HG02981 (cell line): ENCODE measurements at regions not wholly inside any gene's neighbourhood (a gene's known extent, or its start where the extent isn't known, plus 50 kb on each side); places are given as distances from the start of the nearest gene placed in this dataset.

Experiments used
- ATAC-seq: cut with Tn5 transposase; IDR thresholded peaks from one replicate; pipeline ENCODE4 v1.9.1; 2021; ENCODE audit warnings: mild to moderate bottlenecking, moderate library complexity; ENCODE audit not compliant: unreplicated experiment

DNA sequence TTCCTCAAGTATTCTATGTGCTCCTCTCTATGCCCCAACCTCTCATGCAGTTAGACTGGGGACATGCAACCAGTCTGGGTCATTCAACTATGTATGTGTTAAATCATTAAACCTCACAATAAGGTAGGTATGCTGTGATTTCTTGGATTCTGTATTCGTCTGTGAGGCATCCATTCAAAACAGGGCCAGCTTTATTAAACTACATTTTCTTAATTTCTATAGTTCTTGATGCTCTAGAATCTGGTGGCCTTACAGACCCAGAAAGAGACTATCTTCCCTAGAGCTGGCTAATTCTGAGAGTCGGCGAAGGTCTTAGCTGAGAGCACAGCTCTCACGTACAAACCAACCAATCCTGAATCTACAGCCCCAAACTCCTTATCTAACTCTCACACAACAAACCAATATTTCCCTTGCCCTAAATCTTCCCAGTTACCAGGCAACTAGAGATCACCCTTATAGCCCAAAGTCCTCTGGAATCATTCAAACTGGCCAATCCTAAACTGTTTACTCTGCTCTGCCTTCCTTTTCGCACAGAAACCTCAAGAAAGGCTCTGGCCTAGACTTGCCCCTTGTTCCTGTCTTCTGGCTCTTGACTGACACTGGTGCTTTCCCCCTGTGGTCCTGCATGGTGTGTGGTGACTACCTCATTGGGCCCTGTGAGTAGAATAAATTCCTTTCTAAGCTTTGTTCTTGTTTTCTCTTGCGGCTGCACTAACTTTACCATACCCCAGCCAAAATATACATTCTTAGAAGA lies 203.5 kb upstream of the TET2 start:
- ATAC-seq: peak; percentile 76

- no peak for ATAC-seq
These were observed 202.1 kb upstream of the TET2 start for GRCh38 chr4:104944596-104944995.

- peak; percentile 39 for ATAC-seq
These were observed 182.1 kb upstream of the TET2 start for GRCh38 chr4:104964410-104965175.

- ATAC-seq: peak; percentile 99
These were observed 180.2 kb upstream of the TET2 start for GRCh38 chr4:104966349-104967033.

DNA sequence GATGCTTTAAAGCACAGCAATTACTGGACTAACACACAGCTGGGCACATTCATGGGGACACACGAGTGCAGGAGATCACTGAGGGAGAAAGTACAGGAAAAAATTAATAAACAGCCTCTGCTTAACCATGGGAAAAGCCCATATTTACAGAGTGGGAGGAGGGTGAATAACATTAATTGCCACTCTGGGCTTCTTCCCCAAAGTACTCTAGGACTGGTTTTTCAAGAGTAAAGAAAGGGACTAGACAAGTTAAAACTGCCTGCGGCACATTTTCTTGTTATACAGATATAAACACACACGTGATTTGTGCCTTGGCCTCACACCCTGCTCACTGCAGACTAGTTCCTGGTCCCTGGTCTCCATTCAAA lies 179.7 kb upstream of the TET2 start:
- peak; percentile 11 for ATAC-seq

DNA sequence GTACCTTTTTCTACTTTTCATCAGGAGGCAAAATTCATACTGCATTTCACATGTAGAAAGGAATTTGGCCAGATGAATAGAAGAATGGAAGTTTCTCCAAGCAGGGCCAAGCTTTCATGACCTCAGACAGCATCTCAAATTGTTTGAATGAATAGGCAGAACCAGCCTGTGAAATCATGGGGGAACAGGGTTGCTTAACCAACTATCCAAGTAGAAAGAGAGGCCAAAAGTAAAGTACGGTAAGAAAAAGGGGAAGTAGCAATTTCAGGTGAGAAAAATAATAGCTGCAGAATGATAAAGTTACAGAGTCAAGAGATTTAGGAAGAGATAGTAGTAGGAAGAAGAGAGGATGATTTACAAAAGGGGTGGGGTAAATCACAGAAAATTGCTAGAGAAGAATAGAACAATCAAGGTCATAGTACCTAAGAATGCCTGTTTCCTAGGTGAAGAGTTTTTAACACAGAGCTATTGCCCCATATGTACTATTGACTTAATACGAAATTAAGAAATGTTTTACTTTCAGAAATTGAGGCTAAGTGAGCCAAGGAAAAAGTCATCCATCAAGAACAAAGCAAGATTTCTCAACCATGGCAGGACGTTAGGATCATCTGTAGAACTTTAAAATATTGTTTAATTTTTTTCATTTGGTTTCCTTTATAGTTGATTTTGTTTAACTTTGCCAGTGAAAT lies 177.1 kb upstream of the TET2 start:
- no peak for ATAC-seq

DNA sequence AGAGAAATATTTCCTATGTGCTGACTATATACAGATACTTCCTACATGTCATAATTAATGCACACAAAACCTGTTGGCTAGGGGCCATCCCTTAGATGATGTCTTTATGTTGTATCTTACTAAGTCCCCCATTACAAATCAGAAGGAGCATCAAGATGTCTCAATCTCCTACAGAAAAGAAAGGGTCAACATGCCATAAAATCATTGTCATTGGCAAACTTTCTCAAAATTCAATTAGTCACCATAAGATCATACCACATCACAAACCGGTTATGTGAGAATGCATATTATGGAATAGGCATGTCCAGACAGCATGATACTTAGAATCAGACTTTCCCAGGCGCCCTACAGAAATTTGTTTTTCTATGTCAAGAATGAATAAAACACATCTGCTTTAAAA lies 175.2 kb upstream of the TET2 start:
- no peak for ATAC-seq

DNA sequence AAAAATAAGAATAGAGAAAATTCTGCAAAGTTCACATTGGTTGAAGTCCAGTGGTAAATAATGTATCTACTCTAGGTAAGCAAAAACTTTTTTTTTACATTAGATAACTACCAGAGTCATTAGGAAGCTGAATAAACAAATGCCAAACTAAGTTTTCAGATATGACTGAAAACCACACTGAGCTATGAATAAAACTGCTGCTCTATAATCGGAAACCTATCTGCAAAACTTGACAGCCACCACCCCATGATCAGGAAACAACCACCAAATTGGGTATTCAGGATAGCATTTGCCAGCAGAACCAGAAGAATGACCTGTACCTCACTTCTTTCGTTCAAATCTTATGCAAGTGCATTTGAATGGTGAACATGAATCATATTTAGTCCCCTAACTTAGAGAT lies 173.0 kb upstream of the TET2 start:
- peak; percentile 37 for ATAC-seq

DNA sequence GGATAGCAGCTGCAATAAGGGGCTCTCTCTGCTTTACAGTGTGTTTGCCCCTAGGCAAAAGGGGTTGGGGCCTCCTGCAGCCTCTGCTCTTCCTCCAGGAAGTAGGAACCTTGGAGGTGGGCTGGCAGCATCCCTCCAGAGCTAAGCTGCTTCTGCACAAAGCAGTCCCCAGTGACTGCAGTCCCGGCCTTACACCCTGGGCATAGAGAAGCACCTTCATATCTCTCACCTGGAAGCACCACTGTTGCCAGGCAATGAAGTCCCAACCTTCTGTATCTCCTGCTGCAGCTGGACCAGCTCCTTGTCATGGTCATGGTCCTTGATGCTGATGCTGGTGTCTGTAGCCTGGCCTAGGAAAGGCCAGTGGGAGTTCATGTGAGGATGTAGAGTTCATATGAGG lies 171.1 kb upstream of the TET2 start:
- ATAC-seq: no peak

GRCh38 chr4:104976262-104976661 lies 170.4 kb upstream of the TET2 start:
- no peak for ATAC-seq

DNA sequence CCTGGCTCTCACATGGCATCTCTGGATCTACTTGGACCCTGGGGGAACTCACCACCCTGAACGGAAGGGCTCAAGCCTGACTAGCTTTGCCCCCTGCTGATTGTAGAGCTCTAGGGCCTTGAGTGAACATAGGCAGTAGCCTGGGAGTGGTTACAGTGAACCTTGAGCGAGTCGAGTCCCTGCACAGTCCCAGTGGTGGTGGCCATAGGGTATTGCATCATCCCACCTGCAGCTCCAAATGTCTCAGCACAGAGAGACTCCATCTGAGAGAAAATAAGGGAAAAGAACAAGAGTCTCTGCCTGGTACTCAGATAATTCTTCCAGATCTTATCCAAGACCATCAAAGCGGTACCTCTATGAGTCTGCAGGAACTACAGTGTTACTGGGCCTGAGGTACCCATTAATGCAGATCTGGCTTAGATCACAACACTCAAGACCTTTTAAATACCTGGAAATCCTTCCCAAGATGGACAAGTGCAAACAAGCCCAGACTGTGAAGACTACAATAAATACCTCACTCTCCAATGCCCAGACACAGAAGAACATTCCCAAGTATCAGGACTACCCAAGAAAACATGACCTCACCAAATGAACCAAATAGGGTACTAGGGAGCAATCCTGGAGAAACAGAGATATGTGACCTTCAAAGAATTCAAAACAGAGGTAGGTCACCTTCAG lies 167.5 kb upstream of the TET2 start:
- no peak for ATAC-seq

GRCh38 chr4:104983615-104984179 lies 163.0 kb upstream of the TET2 start:
- no peak for ATAC-seq

GRCh38 chr4:104986306-104986705 lies 160.4 kb upstream of the TET2 start:
- ATAC-seq: no peak

- ATAC-seq: no peak
These were observed 157.3 kb upstream of the TET2 start for GRCh38 chr4:104989371-104989770.

DNA sequence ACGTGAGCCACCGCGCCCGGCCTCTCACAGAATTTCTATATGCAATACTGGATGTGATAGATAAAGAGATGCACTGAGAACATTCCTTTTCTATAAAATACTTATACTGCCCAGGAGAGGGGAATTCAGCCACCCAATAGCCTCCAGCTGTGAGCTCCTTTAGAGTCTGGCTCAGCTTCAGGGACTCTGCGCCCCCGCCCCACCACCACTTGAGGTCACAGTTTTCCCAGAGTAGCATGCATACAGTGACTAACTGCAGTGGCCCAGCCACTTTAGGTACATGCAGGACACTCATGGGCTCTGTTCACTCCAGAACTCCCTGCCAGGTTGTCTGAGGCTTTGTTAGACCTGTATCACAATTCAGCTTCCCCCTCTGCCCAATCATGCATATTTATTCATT lies 144.4 kb upstream of the TET2 start:
- no peak for ATAC-seq

GRCh38 chr4:105014234-105014633 lies 132.4 kb upstream of the TET2 start:
- ATAC-seq: no peak

DNA sequence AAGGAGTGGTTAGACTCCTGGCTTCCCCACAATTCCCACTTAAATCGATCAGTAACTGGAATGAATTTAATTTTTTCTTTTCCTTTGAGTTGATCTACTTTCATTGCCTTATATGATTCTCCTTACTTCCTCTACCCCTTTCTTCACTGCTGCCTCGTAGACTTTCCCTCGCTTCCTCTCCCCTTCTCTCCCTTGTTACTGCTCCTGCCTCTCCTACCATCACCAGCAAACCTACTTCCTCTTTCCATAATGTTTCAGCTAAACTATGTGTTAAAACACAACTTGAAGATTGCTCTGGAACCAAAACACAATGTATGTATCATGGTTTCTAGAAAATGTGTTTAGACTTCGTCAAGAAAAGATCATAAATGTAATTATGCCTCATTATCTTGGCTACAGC lies 132.0 kb upstream of the TET2 start:
- ATAC-seq: no peak

DNA sequence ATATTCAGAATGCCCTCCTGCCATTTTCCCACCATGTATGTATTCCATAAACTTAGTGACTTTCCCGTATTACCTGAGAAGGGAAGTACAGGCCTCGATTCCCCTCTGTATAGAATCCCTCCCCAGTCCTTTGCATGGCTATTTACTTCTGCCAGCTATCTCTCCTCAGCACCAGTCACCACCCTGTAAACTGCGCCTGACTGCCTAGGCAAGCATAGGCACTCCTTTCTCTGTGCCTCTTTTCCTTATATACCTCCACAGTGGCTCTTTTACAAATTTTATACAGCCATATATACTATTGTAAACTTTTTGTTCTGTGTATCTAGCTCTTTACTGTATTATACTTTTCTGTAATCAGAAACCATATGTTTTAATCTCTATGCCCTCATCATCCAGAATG lies 130.9 kb upstream of the TET2 start:
- ATAC-seq: no peak

DNA sequence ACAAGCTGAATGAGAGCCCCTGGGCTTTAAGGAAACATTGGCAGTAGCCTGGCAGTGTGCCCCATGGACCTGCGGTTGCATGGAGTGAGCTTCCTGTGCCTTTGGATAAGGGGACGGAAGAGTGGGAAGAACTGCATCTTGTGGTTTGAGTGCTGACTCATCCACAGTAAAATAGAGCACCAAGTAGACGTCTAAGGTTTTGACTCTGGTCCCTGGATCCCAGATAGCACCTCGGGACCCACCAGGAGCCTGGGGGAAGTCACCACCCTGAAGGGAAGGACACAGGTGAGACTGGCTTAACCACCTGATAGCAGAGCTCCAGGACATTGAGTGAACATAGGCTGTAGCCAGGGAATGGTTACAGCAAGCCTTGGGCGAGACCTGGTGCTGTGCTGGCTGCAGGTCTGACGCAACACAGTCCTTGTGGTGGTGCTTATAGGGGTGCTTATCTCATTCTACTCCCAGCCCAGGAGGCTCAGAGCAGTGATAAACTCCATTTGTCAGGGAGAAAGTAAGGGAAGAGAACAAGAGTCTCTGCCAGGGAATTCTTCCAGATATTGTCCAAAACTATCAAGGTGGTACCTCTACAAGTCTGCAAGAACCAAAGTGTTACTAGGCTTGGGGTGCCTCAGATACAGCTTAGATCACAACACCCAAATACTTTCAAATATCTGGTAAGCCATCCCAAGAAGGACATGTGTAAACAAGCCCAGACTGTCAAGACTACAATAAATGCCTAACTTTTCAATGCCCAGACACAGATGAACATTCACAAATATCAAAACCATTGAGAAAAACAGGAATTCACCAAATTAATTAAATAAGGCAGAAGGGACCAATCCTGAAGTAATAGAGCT lies 123.6 kb upstream of the TET2 start:
- ATAC-seq: no peak

GRCh38 chr4:105023668-105024055 lies 123.0 kb upstream of the TET2 start:
- ATAC-seq: no peak
